ENCODE measurements at regions not wholly inside any gene's neighbourhood (a gene's known extent, or its start where the extent isn't known, plus 50 kb on each side); places are given as distances from the start of the nearest gene placed in this dataset.

- no peak for TF ChIP-seq CTCF (IDR thresholded peaks at IDR 0.05 in 2 of 3, conservative IDR thresholded peaks at IDR 0.05 in 1 of 3; ENCODE audit: borderline replicate concordance in 1 of 3, insufficient read depth in 1 of 3, low read depth in 2 of 3, low read length in 2 of 3)
- no peak for TF ChIP-seq POLR2AphosphoS5 (IDR thresholded peaks at IDR 0.05; ENCODE audit: low read depth, low read length)
- no peak for TF ChIP-seq EZH2 (IDR thresholded peaks at IDR 0.05)
- no peak for TF ChIP-seq POLR2A (IDR thresholded peaks at IDR 0.05; ENCODE audit: borderline replicate concordance, extremely low read depth, insufficient read depth, insufficient read length)
- TF ChIP-seq REST (IDR thresholded peaks at IDR 0.05; ENCODE audit: low read depth): no peak
These were observed 211.9 kb upstream of the SLC10A2 start for GRCh38 chr13:103277959-103278694.

Data from HCT116 (cell line).